GM19463 (cell line): ENCODE measurements at regions not wholly inside any gene's neighbourhood (a gene's known extent, or its start where the extent isn't known, plus 50 kb on each side); places are given as distances from the start of the nearest gene placed in this dataset.

Source experiments
- ATAC-seq: cut with Tn5 transposase; IDR thresholded peaks from one replicate; pipeline ENCODE4 v1.9.1; 2021; ENCODE audit warnings: mild to moderate bottlenecking, moderate library complexity; ENCODE audit not compliant: unreplicated experiment

GRCh38 chr1:38555130-38555529 is 304.4 kb downstream of the RRAGC start:
- no peak for ATAC-seq

DNA sequence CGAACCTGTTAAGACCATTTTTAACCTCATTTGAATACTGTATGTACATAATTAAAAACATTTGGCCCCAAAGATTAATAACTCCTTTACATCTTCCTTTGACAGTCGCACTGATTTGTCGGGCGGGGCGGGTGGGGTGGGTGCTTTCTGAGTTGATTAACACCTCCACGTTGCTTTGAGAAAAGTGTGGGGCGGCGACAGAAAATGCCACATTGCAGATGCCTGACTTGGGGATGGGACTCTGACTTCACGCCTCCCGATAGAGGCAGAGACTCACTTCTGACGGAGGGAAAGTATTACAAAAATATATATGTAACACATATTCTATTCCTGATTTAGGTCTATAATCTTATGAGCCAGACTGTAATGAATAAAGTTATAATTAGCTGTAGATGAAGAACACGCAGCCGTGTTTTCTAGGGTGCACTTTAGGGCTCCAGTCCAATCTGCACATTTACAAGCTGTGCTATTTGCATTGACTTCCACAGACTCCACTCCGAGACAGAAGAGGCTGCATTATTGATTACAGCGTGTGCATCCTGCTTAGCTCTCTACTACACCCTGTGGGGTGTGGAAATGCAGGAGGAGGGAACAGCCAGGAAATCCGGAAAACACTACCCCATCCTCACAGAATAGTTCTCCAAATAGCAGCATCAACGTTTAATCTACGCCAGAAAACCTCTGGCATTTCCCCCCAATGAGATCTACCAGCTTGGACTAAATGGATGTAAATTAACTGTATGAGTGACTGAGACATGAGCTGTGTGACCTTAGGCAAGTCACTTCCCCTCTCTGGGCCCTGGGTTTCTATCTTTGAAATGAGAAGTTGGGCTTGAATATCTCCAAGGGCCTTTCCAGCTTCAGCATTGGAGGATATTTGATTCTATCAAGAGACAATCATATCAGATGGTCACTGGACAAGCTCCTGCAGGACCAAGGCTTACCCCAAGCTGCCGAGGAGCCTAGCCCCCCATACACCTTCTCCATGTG is 308.0 kb downstream of the RRAGC start:
- ATAC-seq, result no peak

DNA sequence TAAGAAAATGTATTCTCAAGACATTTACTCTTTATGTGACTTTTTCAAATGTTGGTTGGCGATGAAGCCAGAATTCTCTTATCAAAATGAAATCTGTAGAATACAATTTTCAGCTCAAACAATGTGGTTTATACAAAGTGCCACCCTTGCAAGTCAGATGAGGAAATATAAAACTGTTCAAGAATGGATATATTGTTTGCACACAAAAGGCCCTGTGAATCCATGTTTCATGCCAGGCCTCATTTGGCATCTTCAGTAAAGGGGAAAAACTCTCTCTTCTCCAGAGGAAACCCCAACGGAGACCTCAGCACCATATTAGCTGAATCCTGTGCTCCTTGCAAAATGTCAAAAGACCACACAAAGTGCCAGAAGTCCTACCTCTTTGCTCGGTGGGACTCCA is 310.4 kb downstream of the RRAGC start:
- no peak for ATAC-seq

DNA sequence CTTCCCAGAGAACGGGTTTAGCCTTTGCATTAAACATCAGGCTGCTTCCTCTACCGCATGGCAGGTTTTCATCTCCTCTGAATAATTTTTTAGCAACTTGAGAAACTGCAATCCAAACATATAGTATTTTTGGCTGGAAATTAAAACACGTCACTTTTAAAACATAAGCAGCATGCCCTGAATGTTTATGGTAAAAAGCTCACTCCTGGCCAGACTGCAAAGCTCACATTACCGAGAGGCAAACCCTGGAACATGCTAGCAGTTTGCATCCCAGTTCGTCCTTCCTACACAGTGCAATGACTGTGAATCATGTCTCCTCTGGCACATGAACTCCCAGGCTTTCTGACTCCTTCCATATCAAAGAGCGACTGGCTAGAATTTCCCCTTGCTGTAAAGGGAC is 312.3 kb downstream of the RRAGC start:
- no peak for ATAC-seq

GRCh38 chr1:38546636-38547035 is 312.9 kb downstream of the RRAGC start:
- ATAC-seq, result no peak

GRCh38 chr1:38541223-38541622 is 318.3 kb downstream of the RRAGC start:
- no peak for ATAC-seq

GRCh38 chr1:38539931-38540330 is 319.6 kb downstream of the RRAGC start:
- ATAC-seq, result no peak

DNA sequence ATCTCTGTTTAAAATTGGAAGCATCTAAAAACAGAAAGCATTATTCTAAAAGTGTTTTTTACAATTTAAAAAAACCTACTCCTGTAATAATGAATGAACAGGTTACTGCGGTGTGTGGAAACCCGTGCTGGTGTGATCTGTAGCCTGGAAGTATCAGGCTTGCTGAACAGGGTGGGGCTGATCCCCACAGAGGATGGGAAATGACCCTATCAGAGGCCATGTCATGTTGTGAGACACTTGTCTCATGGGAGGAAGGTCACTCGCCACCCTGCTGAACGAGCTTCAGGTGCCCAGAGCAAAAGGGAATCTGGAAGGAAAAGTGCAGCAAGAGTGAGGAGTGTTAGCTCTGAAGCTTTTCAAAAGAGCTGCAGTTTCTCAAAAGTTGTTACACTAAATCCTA is 320.7 kb downstream of the RRAGC start:
- ATAC-seq, result no peak

DNA sequence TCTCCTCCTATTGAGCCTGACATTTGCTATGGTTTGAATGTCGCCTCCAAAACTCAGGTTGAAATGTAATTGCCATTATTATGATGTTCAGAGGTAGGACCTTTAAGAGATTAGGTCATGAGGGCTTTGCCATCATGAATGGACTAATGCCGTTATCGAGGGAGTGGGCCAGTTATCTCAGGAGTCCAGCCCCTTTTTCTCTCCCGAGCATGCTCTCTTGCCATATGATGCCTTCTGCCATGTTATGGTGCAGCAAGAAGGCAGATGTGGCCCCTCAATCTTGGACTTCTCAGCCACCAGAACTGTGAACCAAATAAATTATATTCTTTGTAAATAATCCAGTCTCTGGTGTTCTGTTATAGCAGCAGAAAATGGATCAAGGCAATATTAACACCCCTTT is 323.5 kb downstream of the RRAGC start:
- no peak for ATAC-seq

DNA sequence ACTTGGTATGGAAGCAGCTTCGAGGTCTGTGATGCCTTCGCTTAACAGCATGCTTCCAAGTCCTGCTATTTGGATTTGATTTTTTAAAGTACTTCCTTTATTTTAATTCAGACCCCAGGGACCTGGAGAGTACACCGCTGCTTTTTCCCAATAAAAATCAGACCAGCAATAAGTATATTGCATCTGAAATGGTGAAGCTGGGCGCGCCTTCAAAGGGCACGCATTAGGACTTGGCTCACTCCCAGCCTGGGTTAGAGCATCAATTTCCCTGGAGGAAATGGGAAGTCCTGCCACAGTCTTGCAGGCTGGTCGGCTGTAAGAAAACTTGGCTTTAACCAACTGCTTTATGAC is 325.1 kb downstream of the RRAGC start:
- no peak for ATAC-seq

DNA sequence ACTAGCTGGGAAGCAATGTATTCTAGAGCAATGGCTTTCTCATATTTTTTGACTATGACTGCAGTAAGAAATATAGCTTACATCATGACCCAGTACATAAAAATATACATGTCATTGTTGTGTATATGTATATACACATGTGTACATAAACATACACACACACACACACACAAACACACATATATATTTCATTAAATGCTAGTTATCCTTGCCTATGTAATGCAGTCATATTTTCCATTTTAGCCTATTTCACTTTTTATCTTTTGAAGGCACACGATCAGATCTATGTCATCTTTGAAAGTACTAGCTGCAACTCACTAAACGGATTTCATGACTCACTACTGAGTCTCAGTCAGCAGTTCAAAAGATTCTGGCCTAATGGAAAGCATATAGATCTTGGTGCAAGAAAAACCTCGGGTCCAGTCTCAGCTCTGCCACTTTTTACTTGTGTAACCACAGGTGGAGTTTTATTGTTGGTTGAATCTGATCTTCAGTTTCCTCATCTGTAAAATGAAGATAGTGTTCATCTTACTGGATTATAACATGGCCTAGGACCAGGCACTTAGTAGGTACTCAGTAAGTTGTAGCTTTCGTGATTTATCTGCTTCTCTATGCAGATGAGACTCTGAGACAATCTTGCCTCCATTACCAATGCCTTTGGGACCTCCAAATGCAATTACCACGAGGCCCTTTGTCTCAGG is 325.6 kb downstream of the RRAGC start:
- no peak for ATAC-seq

DNA sequence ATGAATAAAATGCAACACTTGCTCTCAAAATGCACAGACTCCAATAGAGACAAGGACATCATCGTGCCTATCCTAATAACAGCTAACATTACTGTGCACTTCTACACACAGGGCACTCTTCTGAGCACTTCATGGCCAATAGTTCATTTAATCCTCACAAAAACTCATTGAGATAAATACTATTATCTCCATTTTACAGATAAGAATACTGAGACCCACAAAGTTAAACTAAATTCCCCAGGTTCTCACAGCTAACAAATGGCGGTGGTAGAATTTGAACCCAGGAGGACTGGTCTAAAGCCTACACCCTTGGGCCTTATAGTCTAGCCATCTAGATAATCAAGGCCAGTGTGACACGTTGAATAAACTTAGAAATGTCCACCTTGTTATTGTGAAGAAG is 328.6 kb downstream of the RRAGC start:
- no peak for ATAC-seq

- no peak for ATAC-seq
Measured at GRCh38 chr1:38529946-38530345, 329.6 kb downstream of the RRAGC start.

DNA sequence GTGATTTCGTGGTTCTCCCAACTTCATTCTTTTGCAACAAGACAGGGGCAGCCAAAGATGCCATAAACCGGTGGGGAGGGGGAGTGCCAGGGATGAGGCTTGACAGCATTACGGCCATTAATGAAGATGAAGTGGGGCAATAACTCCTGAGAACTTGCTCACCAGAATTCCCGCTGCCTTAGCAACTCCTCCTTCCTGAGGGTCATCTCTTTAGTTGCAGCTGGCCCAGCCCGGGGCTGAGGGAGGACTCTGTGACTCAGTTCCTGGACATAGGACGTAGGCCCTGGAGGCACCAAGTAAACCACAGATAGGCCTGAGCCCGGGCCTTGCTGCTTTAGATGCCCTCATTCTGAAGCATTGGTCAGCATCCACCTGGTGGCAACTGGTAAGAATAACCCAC is 330.2 kb downstream of the RRAGC start:
- no peak for ATAC-seq

DNA sequence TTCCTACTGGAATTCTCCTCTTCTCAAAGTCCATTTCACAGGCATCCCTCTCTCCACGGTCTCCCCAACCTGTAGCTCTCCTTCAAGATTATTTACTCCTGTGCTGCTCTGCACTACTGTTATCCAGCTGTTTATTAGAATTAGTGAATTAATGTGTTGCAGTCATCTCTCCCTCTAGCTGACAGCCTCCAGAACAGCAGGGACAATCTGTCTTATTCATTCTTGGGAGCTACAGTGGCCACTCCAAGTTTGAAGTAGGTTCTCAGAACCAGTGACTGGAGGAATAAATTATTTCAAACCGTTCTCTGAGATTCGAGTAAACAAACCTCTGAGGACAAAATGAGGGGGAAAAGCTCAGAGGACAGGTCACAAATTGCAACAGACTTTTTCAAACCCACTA is 330.9 kb downstream of the RRAGC start:
- ATAC-seq, result no peak

DNA sequence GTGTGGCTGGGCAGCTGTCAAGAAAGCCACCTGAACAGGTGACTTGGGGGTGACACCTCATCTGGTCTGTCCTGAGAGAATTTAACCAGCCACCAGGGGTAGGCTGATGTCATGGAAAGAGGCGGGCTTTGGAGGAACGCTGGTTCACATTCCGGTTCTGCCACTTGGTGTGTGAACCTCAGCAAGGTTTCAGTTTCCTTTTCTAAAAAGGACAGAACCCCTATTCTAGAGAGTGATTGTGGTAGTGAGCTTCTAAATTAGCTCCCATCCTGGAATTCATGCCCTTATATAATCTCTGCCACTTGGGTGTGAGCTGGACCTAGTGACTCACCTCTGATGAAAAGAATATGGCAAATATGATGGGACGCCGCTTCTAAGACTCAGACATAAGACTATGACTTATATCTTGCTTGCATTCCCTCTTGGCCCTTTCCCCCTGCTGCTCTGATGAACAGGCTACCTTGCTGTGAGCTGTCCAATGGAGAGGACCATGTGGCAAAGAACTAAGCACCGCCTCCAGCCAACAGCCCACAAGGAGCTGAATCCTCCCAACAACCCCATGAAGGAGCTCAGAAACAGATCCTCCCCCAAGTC is 332.1 kb downstream of the RRAGC start:
- ATAC-seq, result peak; percentile 74

GRCh38 chr1:38526046-38526445 is 333.5 kb downstream of the RRAGC start:
- ATAC-seq, result no peak

DNA sequence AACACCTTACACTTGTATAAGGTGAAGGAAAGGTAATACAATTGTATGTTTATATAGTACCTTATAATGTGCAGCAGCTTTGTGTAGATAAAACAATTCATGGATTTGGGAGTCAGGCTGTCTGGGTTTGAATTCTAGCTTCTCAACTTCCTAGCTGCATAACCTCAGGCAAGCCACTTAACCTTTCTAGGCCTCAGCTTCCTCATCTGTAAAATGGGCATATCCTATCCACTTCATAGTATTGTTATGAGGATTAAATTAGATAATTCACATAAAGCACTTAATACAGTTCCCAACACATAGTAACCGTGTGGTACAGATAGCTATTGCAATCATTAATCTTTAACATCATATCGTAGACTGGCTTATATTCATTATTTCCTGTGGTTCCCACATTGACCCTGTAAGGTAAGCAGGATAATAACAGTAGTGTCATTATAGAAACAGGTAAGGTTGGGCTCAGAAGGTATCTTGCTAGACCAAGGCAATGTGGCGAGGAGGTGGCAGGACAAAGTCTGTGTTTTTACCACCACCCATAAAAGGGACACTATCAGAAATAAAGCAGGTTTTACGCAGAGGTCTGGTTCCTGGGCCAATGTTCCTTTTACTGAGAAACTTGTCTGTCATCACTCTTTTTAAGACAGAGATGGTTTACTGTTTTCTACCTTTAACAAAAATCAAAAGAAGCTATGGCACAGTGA is 334.1 kb downstream of the RRAGC start:
- ATAC-seq, result no peak

DNA sequence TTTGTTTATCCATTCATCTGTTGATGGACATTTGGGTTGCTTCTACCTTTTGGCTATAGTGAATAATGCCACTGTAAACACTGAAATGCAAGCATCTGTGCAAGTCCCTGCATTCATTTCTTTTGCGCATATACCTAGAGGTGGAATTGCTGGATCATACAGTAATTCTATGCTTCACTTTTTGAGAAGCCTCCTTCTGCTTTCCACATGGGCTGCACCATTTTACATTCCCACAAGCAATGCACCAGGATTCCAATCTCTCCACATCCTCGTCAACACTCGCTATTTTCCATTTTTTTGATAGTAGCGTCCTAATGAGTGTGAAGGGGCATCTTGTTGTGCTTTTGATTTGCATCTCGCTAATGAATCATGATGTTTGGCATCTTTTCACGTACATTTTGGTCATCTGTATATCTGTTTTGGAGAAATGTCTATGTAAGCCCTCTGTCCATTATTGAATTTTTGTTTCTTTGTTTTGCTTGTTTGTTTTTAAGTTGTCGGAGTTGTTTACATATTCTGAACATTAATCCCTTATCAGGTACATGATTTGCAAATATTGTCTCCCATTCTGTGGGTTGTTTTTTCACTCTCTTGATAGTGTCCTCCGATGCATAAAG is 335.4 kb downstream of the RRAGC start:
- no peak for ATAC-seq

GRCh38 chr1:38523568-38523939 is 336.0 kb downstream of the RRAGC start:
- ATAC-seq, result no peak
